Neural progenitor cell (in vitro differentiated cells): ENCODE measurements at regions not wholly inside any gene's neighbourhood (a gene's known extent, or its start where the extent isn't known, plus 50 kb on each side); places are given as distances from the start of the nearest gene placed in this dataset.

Source experiments
- CTCF ChIP-seq: fragments of 200-600 bp; sonication (generic); IDR thresholded peaks from 2 replicates; pipeline ENCODE4 v1.5.1; 2017; ENCODE audit warnings: antibody characterized with exemption, mild to moderate bottlenecking
- EZH2 ChIP-seq: fragments of 200-600 bp; sonication (generic); IDR thresholded peaks from 2 replicates; pipeline ENCODE4 v1.6.1; 2017; ENCODE audit warnings: antibody characterized with exemption, mild to moderate bottlenecking, moderate library complexity

GRCh38 chr16:62583414-62583813 lies 547.2 kb upstream of the CDH8 start:
- no peak for TF ChIP-seq CTCF
- TF ChIP-seq EZH2, result no peak
